ENCODE measurements at regions not wholly inside any gene's neighbourhood (a gene's known extent, or its start where the extent isn't known, plus 50 kb on each side); places are given as distances from the start of the nearest gene placed in this dataset. TPM values are rescaled to one million over a fixed set of nuclear protein-coding genes. Genes with fewer than 3 reads are reported as not detected.

GRCh38 chr1:147491098-147491497 lies 50.2 kb upstream of the BCL9 start:
- H3K18ac ChIP-seq (ENCODE audit: low read depth in 1 of 2, low read length in 2 of 2) = no peak overlapping the region
- H4K8ac ChIP-seq (ENCODE audit: low read length) = no peak overlapping the region
- H2BK120ac ChIP-seq (ENCODE audit: low read depth, low read length) = no peak overlapping the region
- H3K23ac ChIP-seq (ENCODE audit: low read length in 2 of 2) = no peak overlapping the region
- no peak overlapping the region for H2BK12ac ChIP-seq (ENCODE audit: low read length in 2 of 2)
- H3K4me1 ChIP-seq (ENCODE audit: control insufficient read depth, insufficient read depth, low read depth, low read length) = no peaks in the 10 kb centered on the region
- H2AFZ ChIP-seq (ENCODE audit: low read depth, low read length) = no peak overlapping the region
- no peaks in the 10 kb centered on the region for H3K9me3 ChIP-seq (ENCODE audit: control insufficient read depth, low read length)
- DNase-seq = no peak
- H3K4ac ChIP-seq (ENCODE audit: low read depth in 1 of 2, low read length in 2 of 2) = no peak overlapping the region
- H2AK5ac ChIP-seq (ENCODE audit: low read length, severe bottlenecking) = no peak overlapping the region
- peak overlapping the region in 1 of 2 experiments; percentile 29 for H3K14ac ChIP-seq (ENCODE audit: low read length in 2 of 2)
- no peaks in the 10 kb centered on the region for H3K79me1 ChIP-seq (replicated peaks; ENCODE audit: low read length, poor library complexity, severe bottlenecking)
- H3K9ac ChIP-seq (ENCODE audit: low read length) = no peak overlapping the region
- no peaks in the 10 kb centered on the region for H3K27me3 ChIP-seq (ENCODE audit: control insufficient read depth in 1 of 2, insufficient read depth in 1 of 2, low read length in 2 of 2)
- H3K4me2 ChIP-seq (ENCODE audit: low read length, poor library complexity, severe bottlenecking) = no peak overlapping the region
- no peak overlapping the region for H4K91ac ChIP-seq (ENCODE audit: low read length)
- H2BK5ac ChIP-seq (ENCODE audit: low read depth, low read length, poor library complexity, severe bottlenecking) = no peak overlapping the region
- no peak overlapping the region for H3K27ac ChIP-seq (ENCODE audit: low read length, poor library complexity, severe bottlenecking)
- 47% methylated on average over 2 of the region's 2 CpGs for WGBS
- H3K36me3 ChIP-seq (ENCODE audit: control insufficient read depth in 1 of 2, insufficient read depth in 2 of 2, low read depth in 1 of 2, low read length in 2 of 2) = no peaks in the 10 kb centered on the region
- H2BK15ac ChIP-seq (ENCODE audit: low read depth, poor library complexity, severe bottlenecking) = no peak overlapping the region
- H3K4me3 ChIP-seq (ENCODE audit: insufficient read depth in 1 of 2, low read depth in 1 of 2, low read length in 2 of 2) = no peak overlapping the region

Small RNA genes lying in the stretch of these regions (small RNA-seq; reads per million reads assigned to genes)
- not detected for gene RF00019 (ENCODE audit: low read depth)
